ENCODE measurements at regions not wholly inside any gene's neighbourhood (a gene's known extent, or its start where the extent isn't known, plus 50 kb on each side); places are given as distances from the start of the nearest gene placed in this dataset.

DNA sequence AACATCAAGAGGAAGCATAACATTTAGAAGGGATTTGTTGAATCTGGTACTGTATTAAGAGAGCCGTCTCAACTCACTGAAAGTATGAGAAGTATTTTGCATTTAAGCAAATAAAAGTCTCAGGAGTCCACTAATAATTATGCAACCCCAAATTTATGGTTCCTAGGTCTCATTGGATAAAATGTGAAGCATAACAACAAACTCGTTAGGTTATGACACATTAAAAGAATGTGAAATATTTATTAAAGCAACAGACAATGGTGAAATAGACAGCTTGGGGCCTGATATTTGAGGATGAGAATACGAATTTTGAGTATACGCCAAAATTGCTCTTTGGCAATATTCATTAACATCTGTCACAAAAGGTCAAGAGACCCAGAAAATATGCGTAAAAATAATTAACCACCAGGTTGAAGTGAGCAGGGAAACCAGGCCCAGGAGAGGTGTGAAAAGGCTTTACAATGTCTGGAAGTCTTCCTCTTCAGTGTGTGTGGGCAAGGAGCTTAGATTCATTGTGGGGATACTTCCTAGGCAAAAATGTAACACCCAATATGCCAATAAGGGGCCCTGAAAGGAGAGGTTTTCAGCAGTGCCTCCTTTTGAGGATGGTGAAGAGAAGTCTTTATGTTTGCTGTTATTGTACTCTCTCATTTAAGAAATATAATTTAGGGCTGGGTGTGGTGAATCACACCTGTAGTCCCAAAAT is 89.2 kb downstream of the FDX1 start (continued):
- TF ChIP-seq, protein P1, sequence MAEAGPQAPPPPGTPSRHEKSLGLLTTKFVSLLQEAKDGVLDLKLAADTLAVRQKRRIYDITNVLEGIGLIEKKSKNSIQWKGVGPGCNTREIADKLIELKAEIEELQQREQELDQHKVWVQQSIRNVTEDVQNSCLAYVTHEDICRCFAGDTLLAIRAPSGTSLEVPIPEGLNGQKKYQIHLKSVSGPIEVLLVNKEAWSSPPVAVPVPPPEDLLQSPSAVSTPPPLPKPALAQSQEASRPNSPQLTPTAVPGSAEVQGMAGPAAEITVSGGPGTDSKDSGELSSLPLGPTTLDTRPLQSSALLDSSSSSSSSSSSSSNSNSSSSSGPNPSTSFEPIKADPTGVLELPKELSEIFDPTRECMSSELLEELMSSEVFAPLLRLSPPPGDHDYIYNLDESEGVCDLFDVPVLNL (IDR thresholded peaks at IDR 0.05; ENCODE audit: low read depth, low read length) = no peak

DNA sequence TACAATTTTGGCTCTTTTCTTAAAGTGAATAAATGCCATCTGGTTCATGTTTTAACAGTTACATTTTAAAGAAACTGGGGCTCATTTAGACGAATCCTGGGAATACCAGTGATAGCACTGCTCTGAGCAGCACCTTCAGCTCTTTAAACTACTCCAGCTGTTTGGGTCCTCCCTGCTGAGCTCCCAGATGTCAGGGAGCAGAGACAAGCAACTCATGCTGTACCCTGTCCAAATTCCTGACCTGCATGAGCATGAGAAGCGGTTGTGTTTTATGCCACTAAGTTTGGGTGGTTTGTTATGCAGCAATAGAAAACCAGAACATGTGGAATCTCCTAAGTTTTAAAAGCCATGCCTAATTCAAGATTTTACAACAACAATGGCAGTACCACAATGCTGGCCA is 90.0 kb downstream of the FDX1 start:
- in situ Hi-C loops (cut with MboI) = no loop called here
- no peaks in the 10 kb centered on the region for H4K20me1 ChIP-seq (ENCODE audit: control insufficient read depth, insufficient read depth)

More for the DNA sequence above, 90.0 kb downstream of the FDX1 start:
- no peak overlapping the region for H3K4me3 ChIP-seq
- RAD21 ChIA-PET (ENCODE audit: unreplicated experiment) = no interaction called here
- SMC1A ChIA-PET (ENCODE audit: uncharacterized antibody, unreplicated experiment) = no interaction called here
- H3K36me3 ChIP-seq (ENCODE audit: control insufficient read depth in 2 of 2, insufficient read depth in 2 of 2, low read length in 1 of 2) = no peaks in the 10 kb centered on the region
- TF ChIP-seq BMI1 (IDR thresholded peaks at IDR 0.05; ENCODE audit: borderline replicate concordance) (no peak), SMC3 (IDR thresholded peaks at IDR 0.05; ENCODE audit: borderline replicate concordance, low read length) (no peak), NFYA (IDR thresholded peaks at IDR 0.05; ENCODE audit: borderline replicate concordance, low read depth, low read length) (no peak), NR2C1 (IDR thresholded peaks at IDR 0.05) (no peak), HCFC1 (IDR thresholded peaks at IDR 0.05; ENCODE audit: low read length) (no peak), FOS (IDR thresholded peaks at IDR 0.05; ENCODE audit: borderline replicate concordance, extremely low read depth, insufficient read length) (no peak), FOXK2 (IDR thresholded peaks at IDR 0.05) (no peak), RUNX3 (IDR thresholded peaks at IDR 0.05; ENCODE audit: low read length) (no peak), JUNB (IDR thresholded peaks at IDR 0.05) (no peak)
- TF ChIP-seq, protein P2, sequence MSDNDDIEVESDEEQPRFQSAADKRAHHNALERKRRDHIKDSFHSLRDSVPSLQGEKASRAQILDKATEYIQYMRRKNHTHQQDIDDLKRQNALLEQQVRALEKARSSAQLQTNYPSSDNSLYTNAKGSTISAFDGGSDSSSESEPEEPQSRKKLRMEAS (IDR thresholded peaks at IDR 0.05; ENCODE audit: low read depth, low read length) = no peak
- TF ChIP-seq, protein P3, sequence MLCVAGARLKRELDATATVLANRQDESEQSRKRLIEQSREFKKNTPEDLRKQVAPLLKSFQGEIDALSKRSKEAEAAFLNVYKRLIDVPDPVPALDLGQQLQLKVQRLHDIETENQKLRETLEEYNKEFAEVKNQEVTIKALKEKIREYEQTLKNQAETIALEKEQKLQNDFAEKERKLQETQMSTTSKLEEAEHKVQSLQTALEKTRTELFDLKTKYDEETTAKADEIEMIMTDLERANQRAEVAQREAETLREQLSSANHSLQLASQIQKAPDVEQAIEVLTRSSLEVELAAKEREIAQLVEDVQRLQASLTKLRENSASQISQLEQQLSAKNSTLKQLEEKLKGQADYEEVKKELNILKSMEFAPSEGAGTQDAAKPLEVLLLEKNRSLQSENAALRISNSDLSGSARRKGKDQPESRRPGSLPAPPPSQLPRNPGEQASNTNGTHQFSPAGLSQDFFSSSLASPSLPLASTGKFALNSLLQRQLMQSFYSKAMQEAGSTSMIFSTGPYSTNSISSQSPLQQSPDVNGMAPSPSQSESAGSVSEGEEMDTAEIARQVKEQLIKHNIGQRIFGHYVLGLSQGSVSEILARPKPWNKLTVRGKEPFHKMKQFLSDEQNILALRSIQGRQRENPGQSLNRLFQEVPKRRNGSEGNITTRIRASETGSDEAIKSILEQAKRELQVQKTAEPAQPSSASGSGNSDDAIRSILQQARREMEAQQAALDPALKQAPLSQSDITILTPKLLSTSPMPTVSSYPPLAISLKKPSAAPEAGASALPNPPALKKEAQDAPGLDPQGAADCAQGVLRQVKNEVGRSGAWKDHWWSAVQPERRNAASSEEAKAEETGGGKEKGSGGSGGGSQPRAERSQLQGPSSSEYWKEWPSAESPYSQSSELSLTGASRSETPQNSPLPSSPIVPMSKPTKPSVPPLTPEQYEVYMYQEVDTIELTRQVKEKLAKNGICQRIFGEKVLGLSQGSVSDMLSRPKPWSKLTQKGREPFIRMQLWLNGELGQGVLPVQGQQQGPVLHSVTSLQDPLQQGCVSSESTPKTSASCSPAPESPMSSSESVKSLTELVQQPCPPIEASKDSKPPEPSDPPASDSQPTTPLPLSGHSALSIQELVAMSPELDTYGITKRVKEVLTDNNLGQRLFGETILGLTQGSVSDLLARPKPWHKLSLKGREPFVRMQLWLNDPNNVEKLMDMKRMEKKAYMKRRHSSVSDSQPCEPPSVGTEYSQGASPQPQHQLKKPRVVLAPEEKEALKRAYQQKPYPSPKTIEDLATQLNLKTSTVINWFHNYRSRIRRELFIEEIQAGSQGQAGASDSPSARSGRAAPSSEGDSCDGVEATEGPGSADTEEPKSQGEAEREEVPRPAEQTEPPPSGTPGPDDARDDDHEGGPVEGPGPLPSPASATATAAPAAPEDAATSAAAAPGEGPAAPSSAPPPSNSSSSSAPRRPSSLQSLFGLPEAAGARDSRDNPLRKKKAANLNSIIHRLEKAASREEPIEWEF (IDR thresholded peaks at IDR 0.05; ENCODE audit: insufficient replicate concordance, low read depth, low read length) = no peak
- TF ChIP-seq, protein P4, sequence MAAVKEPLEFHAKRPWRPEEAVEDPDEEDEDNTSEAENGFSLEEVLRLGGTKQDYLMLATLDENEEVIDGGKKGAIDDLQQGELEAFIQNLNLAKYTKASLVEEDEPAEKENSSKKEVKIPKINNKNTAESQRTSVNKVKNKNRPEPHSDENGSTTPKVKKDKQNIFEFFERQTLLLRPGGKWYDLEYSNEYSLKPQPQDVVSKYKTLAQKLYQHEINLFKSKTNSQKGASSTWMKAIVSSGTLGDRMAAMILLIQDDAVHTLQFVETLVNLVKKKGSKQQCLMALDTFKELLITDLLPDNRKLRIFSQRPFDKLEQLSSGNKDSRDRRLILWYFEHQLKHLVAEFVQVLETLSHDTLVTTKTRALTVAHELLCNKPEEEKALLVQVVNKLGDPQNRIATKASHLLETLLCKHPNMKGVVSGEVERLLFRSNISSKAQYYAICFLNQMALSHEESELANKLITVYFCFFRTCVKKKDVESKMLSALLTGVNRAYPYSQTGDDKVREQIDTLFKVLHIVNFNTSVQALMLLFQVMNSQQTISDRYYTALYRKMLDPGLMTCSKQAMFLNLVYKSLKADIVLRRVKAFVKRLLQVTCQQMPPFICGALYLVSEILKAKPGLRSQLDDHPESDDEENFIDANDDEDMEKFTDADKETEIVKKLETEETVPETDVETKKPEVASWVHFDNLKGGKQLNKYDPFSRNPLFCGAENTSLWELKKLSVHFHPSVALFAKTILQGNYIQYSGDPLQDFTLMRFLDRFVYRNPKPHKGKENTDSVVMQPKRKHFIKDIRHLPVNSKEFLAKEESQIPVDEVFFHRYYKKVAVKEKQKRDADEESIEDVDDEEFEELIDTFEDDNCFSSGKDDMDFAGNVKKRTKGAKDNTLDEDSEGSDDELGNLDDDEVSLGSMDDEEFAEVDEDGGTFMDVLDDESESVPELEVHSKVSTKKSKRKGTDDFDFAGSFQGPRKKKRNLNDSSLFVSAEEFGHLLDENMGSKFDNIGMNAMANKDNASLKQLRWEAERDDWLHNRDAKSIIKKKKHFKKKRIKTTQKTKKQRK (IDR thresholded peaks at IDR 0.05; ENCODE audit: low read depth, low read length) = no peak
- no peak overlapping the region for H3K9ac ChIP-seq (ENCODE audit: control insufficient read depth, insufficient read depth, low read length)
- no peak overlapping the region for H2AFZ ChIP-seq (ENCODE audit: control insufficient read depth, low read depth, low read length)
- 19% methylated on average over 2 of the region's 2 CpGs for WGBS (ENCODE audit: insufficient coverage, insufficient replicate concordance, low lambda C conversion rate, missing lambda C conversion rate)
- intact Hi-C loops (cut with micrococcal nuclease; ENCODE audit: unreplicated experiment) = no loop called here
- H3K9me3 ChIP-seq (replicated peaks; ENCODE audit: control insufficient read depth, insufficient read depth, low read length) = peaks cover 4% of the 10 kb centered on the region; the same call in 2 of the 3 replicates
- POLR2A ChIA-PET = no interaction called here
- no peak overlapping the region for H3K4me2 ChIP-seq (ENCODE audit: control insufficient read depth, insufficient read depth)
- DNase-seq (ENCODE audit: low read depth, low spot score) = no peak
- CTCF ChIA-PET = no interaction called here
- no peaks in the 10 kb centered on the region for H3K79me2 ChIP-seq (ENCODE audit: control insufficient read depth, insufficient read depth, low read length)
- no peak overlapping the region for H3K27ac ChIP-seq (ENCODE audit: control insufficient read depth, insufficient read depth)
- no peak for ATAC-seq
- no TSS peak for BruUV-seq (replicated peaks)
- no peaks in the 10 kb centered on the region for H3K4me1 ChIP-seq (ENCODE audit: control insufficient read depth, insufficient read depth, low read length)
- no peaks in the 10 kb centered on the region for H3K27me3 ChIP-seq (replicated peaks in 1 of 2; ENCODE audit: control insufficient read depth in 2 of 2, insufficient read depth in 2 of 2, low read length in 1 of 2)
- no peak for FAIRE-seq
